DND-41 (cell line): ENCODE measurements at regions not wholly inside any gene's neighbourhood (a gene's known extent, or its start where the extent isn't known, plus 50 kb on each side); places are given as distances from the start of the nearest gene placed in this dataset.

Experiments
- CTCF ChIP-seq: IDR thresholded peaks from 2 replicates; pipeline ENCODE4 v1.5.1; 2012; ENCODE audit warnings: borderline replicate concordance, low read length, moderate library complexity, mild to moderate bottlenecking; ENCODE audit not compliant: poor library complexity, severe bottlenecking; ENCODE audit errors: extremely low read depth
- EZH2 ChIP-seq: IDR thresholded peaks from 3 replicates; pipeline ENCODE4 v1.6.1; 2012; ENCODE audit warnings: borderline replicate concordance, low read depth, mild to moderate bottlenecking, moderate library complexity, low read length, inconsistent platforms; ENCODE audit not compliant: severe bottlenecking

DNA sequence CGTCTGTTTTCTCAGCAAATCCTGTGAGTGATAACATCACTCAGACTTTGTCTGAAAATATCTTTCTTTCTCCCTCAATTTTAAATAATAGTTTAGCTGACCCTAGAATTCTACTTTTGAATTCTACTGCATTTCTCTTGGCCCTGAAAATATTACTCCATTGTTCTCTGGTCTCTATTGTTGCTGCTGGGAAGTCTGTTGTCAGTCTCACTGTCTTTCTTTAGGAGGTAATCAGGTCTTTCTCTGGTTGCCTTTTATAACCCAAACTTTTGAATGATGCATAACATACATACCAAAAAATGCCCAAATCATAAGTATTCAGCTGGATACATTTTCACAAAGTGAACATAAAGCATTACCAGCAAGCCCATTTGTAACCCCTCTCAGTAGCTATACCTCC, 100.0 kb downstream of the MATN1 start:
- TF ChIP-seq CTCF, result no peak
- TF ChIP-seq EZH2, result no peak
